Breast epithelium (tissue), 3 donors: ENCODE measurements at regions not wholly inside any gene's neighbourhood (a gene's known extent, or its start where the extent isn't known, plus 50 kb on each side); places are given as distances from the start of the nearest gene placed in this dataset.

ENCODE experiments used
- POLR2A ChIP-seq: fragments of 450-650 bp; IDR thresholded peaks from one replicate; pipeline ENCODE4 v1.6.1; 2016; ENCODE audit warnings: antibody characterized with exemption, mild to moderate bottlenecking, moderate library complexity
- POLR2AphosphoS5 ChIP-seq, 3 donors: sonication (generic); formaldehyde crosslinking; IDR thresholded peaks; one replicate each; pipeline ENCODE4 v1.6.1; 2017; ENCODE audit warnings: antibody characterized with exemption in 3 of 3
- TF ChIP-seq, protein P1 (sequence below), 3 donors: fragments of 450-650 bp; IDR thresholded peaks; one replicate each; pipeline ENCODE4 v1.5.1; 2016 to 2017; ENCODE audit warnings: antibody characterized with exemption in 3 of 3, mild to moderate bottlenecking in 3 of 3, moderate library complexity in 3 of 3

DNA sequence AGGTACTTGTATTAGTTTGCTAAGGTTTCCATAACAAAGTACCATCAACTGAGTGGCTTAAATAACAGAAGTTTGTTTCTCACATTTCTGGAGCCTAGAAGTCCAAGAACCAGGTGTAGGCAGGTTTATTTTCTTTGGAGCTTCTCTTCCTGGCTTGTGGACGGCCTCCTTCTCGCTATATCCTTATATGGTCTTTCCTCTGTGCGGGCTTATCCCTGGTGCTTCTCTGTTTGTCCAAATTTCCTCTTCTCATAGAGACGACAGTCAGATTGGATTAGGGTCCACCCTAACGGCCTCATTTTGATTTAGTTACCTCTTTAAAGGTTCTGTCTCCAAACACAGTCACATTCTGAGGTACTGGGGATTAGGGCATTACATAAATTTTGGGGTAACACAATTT lies 88.3 kb downstream of the RMI1 start:
- TF ChIP-seq, protein P1, sequence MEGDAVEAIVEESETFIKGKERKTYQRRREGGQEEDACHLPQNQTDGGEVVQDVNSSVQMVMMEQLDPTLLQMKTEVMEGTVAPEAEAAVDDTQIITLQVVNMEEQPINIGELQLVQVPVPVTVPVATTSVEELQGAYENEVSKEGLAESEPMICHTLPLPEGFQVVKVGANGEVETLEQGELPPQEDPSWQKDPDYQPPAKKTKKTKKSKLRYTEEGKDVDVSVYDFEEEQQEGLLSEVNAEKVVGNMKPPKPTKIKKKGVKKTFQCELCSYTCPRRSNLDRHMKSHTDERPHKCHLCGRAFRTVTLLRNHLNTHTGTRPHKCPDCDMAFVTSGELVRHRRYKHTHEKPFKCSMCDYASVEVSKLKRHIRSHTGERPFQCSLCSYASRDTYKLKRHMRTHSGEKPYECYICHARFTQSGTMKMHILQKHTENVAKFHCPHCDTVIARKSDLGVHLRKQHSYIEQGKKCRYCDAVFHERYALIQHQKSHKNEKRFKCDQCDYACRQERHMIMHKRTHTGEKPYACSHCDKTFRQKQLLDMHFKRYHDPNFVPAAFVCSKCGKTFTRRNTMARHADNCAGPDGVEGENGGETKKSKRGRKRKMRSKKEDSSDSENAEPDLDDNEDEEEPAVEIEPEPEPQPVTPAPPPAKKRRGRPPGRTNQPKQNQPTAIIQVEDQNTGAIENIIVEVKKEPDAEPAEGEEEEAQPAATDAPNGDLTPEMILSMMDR (IDR thresholded peaks at IDR 0.05) = no peak
- TF ChIP-seq POLR2A = no peak
- TF ChIP-seq POLR2AphosphoS5 (IDR thresholded peaks at IDR 0.05) = no peak
